D341Med (cell line): ENCODE measurements at regions not wholly inside any gene's neighbourhood (a gene's known extent, or its start where the extent isn't known, plus 50 kb on each side); places are given as distances from the start of the nearest gene placed in this dataset.
"Not testable (repeated sequence)": the region's sequence is repeated elsewhere in the genome, so short reads cannot be mapped to it uniquely, and the experiment has no call there.

Experiments
- DNase-seq: peaks from one replicate; pipeline ENCODE4 v3.0.0; 2012; ENCODE audit warnings: low spot score

- DNase-seq: no peak
These were observed 83.3 kb upstream of the C16orf82 start for GRCh38 chr16:26983426-26983825.

- no peak for DNase-seq
These were observed 81.3 kb upstream of the C16orf82 start for GRCh38 chr16:26985100-26986065.

GRCh38 chr16:26987597-26988010, 79.1 kb upstream of the C16orf82 start:
- DNase-seq: no peak

- DNase-seq: no peak
These were observed 78.5 kb upstream of the C16orf82 start for GRCh38 chr16:26988186-26988585.

- DNase-seq: not testable (repeated sequence)
These were observed 76.2 kb upstream of the C16orf82 start for GRCh38 chr16:26990384-26991120.

GRCh38 chr16:26992666-26993349, 73.9 kb upstream of the C16orf82 start:
- peak; percentile 74 for DNase-seq

GRCh38 chr16:26993511-26993910, 73.2 kb upstream of the C16orf82 start:
- no peak for DNase-seq

- no peak for DNase-seq
These were observed 72.8 kb upstream of the C16orf82 start for GRCh38 chr16:26993963-26994362.

- DNase-seq: no peak
These were observed 71.2 kb upstream of the C16orf82 start for GRCh38 chr16:26995522-26995921.

- DNase-seq: no peak
These were observed 61.3 kb upstream of the C16orf82 start for GRCh38 chr16:27005386-27005785.
